ENCODE measurements at regions not wholly inside any gene's neighbourhood (a gene's known extent, or its start where the extent isn't known, plus 50 kb on each side); places are given as distances from the start of the nearest gene placed in this dataset.

DNA sequence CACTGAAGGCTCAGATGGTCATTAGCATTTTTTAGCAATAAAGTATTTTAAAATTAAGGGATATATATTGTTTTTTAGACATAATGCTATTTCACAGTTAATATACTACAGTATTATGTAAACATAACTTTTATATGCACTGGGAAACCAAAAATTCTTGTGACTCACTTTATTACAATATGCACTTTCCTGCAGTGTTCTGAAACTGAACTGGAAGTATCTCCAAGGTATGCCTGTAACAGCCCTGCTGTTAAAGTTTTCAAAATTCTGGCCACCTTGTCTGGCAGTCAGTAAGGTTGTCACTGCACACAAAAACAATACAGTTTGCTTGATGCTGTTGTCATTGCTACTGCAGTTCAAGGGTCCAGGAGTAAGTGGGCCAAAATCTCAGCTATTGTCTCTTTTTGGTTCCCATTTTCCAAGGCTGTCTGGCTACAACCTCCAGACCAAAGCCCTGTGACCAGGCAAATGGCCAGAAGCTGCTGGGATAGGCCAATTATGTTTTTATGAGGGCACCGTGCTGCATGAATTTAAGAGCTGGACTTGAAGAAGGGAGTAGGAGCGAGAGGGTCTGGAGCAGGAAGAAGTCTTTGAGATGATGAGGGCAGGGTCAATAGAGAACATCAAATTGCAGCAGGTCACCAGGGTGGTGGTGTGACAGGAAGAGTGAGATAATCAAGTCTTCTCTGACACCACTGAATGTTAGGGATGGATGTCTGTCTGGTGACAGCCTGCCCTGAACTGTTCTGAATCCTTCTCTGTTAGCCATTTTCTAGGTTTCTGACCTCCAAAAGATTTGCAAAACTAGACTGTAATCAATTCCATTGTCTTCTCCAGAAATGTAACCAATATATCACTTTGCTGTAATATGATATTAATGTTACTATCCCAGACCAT lies 82.3 kb upstream of the CACHD1 start:
- TF ChIP-seq GABPA (IDR thresholded peaks at IDR 0.05; ENCODE audit: low read depth) (no peak), SPI1 (IDR thresholded peaks at IDR 0.05; ENCODE audit: borderline replicate concordance, low read depth) (no peak), REST (IDR thresholded peaks at IDR 0.05; ENCODE audit: insufficient replicate concordance, low read depth) (no peak), POLR2AphosphoS5 (IDR thresholded peaks at IDR 0.05; ENCODE audit: low read depth) (no peak)
- TF ChIP-seq, protein P1, sequence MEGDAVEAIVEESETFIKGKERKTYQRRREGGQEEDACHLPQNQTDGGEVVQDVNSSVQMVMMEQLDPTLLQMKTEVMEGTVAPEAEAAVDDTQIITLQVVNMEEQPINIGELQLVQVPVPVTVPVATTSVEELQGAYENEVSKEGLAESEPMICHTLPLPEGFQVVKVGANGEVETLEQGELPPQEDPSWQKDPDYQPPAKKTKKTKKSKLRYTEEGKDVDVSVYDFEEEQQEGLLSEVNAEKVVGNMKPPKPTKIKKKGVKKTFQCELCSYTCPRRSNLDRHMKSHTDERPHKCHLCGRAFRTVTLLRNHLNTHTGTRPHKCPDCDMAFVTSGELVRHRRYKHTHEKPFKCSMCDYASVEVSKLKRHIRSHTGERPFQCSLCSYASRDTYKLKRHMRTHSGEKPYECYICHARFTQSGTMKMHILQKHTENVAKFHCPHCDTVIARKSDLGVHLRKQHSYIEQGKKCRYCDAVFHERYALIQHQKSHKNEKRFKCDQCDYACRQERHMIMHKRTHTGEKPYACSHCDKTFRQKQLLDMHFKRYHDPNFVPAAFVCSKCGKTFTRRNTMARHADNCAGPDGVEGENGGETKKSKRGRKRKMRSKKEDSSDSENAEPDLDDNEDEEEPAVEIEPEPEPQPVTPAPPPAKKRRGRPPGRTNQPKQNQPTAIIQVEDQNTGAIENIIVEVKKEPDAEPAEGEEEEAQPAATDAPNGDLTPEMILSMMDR (IDR thresholded peaks at IDR 0.05; ENCODE audit: insufficient read depth, low read length) = no peak
- no peak for DNase-seq (ENCODE audit: low read depth in 1 of 2, low spot score in 1 of 2)
- H3K27ac ChIP-seq (replicated peaks) = no peak overlapping the region

GRCh38 chr1:64388336-64388735 lies 81.6 kb upstream of the CACHD1 start:
- no peak overlapping the region for H3K27ac ChIP-seq (replicated peaks)
- no peak for TF ChIP-seq POLR2AphosphoS5 (IDR thresholded peaks at IDR 0.05; ENCODE audit: low read depth)
- TF ChIP-seq GABPA (IDR thresholded peaks at IDR 0.05; ENCODE audit: low read depth) = no peak
- TF ChIP-seq, protein P1 (IDR thresholded peaks at IDR 0.05; ENCODE audit: insufficient read depth, low read length) = no peak
- TF ChIP-seq REST (IDR thresholded peaks at IDR 0.05; ENCODE audit: insufficient replicate concordance, low read depth) = no peak
- TF ChIP-seq SPI1 (IDR thresholded peaks at IDR 0.05; ENCODE audit: borderline replicate concordance, low read depth) = no peak
- DNase-seq (ENCODE audit: low read depth in 1 of 2, low spot score in 1 of 2) = no peak
- H3K27me3 ChIP-seq (ENCODE audit: insufficient read depth, poor library complexity, severe bottlenecking) = peaks cover 3% of the 10 kb centered on the region
- no peak overlapping the region for H3K4me3 ChIP-seq (replicated peaks; ENCODE audit: insufficient read depth, low read length)

More for the DNA sequence above, 82.3 kb upstream of the CACHD1 start:
- Histone ChIP-seq H3K4me3 (replicated peaks; ENCODE audit: insufficient read depth, low read length) (no peak overlapping the region), H3K27me3 (ENCODE audit: insufficient read depth, poor library complexity, severe bottlenecking) (peaks cover 3% of the 10 kb centered on the region)

DNA sequence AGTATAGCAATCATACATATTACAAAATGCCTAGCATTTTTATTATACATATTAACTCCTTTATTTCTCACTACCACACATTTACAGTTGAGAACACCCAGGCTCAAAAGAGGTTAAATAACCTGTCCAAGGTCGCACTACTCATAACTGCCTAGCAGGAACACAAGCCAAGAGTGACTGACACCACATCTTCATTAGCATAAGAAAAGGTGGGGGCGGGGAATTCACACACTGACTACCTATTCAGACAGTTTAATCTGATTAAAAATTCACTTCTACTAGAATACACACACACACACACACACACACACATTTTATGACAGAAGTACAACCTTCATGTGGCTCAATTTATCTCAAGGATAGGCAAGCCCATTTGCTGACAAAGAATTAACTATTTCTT lies 77.8 kb upstream of the CACHD1 start:
- no peak overlapping the region for H3K4me3 ChIP-seq (replicated peaks; ENCODE audit: insufficient read depth, low read length)
- TF ChIP-seq, protein P1 (IDR thresholded peaks at IDR 0.05; ENCODE audit: insufficient read depth, low read length) = no peak
- TF ChIP-seq SPI1 (IDR thresholded peaks at IDR 0.05; ENCODE audit: borderline replicate concordance, low read depth) (no peak), GABPA (IDR thresholded peaks at IDR 0.05; ENCODE audit: low read depth) (no peak), REST (IDR thresholded peaks at IDR 0.05; ENCODE audit: insufficient replicate concordance, low read depth) (no peak), POLR2AphosphoS5 (IDR thresholded peaks at IDR 0.05; ENCODE audit: low read depth) (no peak)
- no peak overlapping the region for H3K27ac ChIP-seq (replicated peaks)
- no peak for DNase-seq (ENCODE audit: low read depth in 1 of 2, low spot score in 1 of 2)
- peaks cover 3% of the 10 kb centered on the region for H3K27me3 ChIP-seq (ENCODE audit: insufficient read depth, poor library complexity, severe bottlenecking)
